ENCODE measurements at regions not wholly inside any gene's neighbourhood (a gene's known extent, or its start where the extent isn't known, plus 50 kb on each side); places are given as distances from the start of the nearest gene placed in this dataset.

DNA sequence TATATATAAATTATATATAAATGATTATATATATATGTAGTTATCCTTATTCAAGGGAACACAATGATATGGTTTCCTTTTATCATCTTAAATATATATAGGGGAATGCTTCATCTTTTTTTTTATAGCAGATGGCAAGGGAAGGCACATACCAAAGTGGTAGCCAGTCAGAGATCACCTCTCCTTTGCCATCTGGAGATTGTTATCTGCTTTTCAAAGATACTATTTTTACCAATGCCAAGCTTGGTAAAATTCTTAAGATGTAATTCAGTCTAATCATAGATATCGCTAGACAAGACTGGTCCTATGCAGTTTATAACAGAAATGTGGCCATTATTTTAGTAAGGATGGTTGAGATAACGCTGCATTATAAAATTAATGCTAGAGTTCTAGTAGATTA lies 64.7 kb upstream of the DSEL start:
- TF ChIP-seq POLR2A (IDR thresholded peaks at IDR 0.05) (no peak), POLR2AphosphoS5 (IDR thresholded peaks at IDR 0.05) (no peak), EP300 (IDR thresholded peaks at IDR 0.05) (no peak)
- TF ChIP-seq, protein P1, sequence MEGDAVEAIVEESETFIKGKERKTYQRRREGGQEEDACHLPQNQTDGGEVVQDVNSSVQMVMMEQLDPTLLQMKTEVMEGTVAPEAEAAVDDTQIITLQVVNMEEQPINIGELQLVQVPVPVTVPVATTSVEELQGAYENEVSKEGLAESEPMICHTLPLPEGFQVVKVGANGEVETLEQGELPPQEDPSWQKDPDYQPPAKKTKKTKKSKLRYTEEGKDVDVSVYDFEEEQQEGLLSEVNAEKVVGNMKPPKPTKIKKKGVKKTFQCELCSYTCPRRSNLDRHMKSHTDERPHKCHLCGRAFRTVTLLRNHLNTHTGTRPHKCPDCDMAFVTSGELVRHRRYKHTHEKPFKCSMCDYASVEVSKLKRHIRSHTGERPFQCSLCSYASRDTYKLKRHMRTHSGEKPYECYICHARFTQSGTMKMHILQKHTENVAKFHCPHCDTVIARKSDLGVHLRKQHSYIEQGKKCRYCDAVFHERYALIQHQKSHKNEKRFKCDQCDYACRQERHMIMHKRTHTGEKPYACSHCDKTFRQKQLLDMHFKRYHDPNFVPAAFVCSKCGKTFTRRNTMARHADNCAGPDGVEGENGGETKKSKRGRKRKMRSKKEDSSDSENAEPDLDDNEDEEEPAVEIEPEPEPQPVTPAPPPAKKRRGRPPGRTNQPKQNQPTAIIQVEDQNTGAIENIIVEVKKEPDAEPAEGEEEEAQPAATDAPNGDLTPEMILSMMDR (IDR thresholded peaks at IDR 0.05), result no peak

Measured in upper lobe of left lung (tissue), 4 donors.